ENCODE measurements at regions not wholly inside any gene's neighbourhood (a gene's known extent, or its start where the extent isn't known, plus 50 kb on each side); places are given as distances from the start of the nearest gene placed in this dataset.

DNA sequence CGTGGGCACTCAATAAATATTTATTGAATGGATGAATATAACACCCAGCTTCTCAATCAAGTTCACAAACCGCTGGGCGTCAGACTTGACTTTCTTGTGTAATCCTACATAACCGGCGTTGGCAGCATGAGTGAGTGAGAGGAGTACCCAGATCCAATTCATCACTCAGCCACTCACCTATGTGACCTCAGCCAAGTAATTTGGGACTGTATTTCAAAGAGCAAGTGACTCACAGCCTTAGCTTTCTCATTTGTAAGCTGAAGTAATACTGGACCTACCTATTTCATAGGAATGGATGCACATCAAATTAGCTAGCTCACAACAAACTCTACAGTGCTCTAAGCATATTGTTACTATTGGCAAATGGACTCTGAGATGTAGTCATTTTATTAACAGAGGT is 53.8 kb upstream of the FAM204A start:
- Histone ChIP-seq H3K4me2 (ENCODE audit: low read length) (no peak overlapping the region), H3K27me3 (ENCODE audit: control insufficient read depth, low read length) (no peaks in the 10 kb centered on the region), H3K79me2 (ENCODE audit: control insufficient read depth, low read length) (no peaks in the 10 kb centered on the region), H3K4me1 (ENCODE audit: control insufficient read depth, low read length) (peaks cover 10% of the 10 kb centered on the region), H3K9me3 (ENCODE audit: control insufficient read depth, insufficient read depth, low read length) (no peaks in the 10 kb centered on the region), H3K36me3 (ENCODE audit: control insufficient read depth, low read length) (no peaks in the 10 kb centered on the region), H4K20me1 (ENCODE audit: control insufficient read depth, insufficient read depth, low read depth, low read length) (no peaks in the 10 kb centered on the region), H3K9me2 (replicated peaks; ENCODE audit: control insufficient read depth, low read length) (no peaks in the 10 kb centered on the region), H3F3A (ENCODE audit: control insufficient read depth, insufficient read depth) (no peaks in the 10 kb centered on the region), H3K27ac (ENCODE audit: low read depth, low read length) (no peak overlapping the region), H3K4me3 (ENCODE audit: low read length) (no peak overlapping the region)
- no peak for TF ChIP-seq EZH2phosphoT487 (IDR thresholded peaks at IDR 0.05; ENCODE audit: borderline replicate concordance, low read length)
- TF ChIP-seq, protein P1, sequence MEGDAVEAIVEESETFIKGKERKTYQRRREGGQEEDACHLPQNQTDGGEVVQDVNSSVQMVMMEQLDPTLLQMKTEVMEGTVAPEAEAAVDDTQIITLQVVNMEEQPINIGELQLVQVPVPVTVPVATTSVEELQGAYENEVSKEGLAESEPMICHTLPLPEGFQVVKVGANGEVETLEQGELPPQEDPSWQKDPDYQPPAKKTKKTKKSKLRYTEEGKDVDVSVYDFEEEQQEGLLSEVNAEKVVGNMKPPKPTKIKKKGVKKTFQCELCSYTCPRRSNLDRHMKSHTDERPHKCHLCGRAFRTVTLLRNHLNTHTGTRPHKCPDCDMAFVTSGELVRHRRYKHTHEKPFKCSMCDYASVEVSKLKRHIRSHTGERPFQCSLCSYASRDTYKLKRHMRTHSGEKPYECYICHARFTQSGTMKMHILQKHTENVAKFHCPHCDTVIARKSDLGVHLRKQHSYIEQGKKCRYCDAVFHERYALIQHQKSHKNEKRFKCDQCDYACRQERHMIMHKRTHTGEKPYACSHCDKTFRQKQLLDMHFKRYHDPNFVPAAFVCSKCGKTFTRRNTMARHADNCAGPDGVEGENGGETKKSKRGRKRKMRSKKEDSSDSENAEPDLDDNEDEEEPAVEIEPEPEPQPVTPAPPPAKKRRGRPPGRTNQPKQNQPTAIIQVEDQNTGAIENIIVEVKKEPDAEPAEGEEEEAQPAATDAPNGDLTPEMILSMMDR (IDR thresholded peaks at IDR 0.05; ENCODE audit: low read depth, low read length, poor library complexity, severe bottlenecking): no peak

DNA sequence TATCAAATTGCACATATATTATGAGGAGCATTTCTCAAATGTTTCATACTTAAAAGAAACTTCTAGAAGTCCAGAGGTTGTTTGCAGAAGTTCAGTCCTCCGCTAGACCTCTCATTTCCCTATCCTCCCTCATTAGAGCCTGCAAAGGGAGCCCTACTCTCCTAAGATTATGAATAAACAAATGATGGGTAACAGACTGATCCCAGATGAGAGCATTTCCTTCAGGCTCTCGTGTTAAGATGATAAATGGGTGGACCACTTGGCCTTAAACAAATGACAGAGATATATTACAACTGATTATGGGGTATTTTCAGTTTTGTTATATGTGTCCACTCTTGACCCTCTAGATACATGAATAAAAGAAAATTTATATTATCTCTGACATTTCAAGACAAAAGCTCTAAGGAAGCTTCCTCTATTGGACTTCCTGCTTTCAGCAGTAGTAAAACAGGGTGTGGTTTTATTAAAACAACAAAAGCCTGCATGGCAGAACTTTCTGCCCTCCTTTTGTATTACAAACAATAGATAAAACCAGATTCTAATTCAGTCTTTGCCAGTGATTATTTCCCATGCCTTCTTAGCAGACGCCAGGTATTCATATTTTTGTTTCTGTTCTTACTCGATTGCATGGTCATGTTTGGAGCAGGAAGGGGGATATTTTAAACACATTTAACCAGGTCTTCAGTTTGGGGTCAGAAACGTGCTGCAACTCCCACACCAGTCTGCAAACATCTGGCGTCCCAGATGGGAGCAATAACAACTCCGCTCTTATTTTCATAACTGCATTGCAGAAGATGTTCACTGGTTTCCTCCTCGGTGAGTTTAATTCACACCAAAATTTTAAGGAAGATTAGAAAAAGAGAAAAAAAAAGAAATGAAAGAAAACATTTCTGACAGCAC is 52.4 kb upstream of the FAM204A start:
- Histone ChIP-seq H3K9me2 (replicated peaks; ENCODE audit: control insufficient read depth, low read length) (no peaks in the 10 kb centered on the region), H4K20me1 (ENCODE audit: control insufficient read depth, insufficient read depth, low read depth, low read length) (no peaks in the 10 kb centered on the region), H3K4me3 (ENCODE audit: low read length) (peak overlapping the region; percentile 9; the same call in 1 of the 2 replicates), H3K9me3 (ENCODE audit: control insufficient read depth, insufficient read depth, low read length) (no peaks in the 10 kb centered on the region), H3K36me3 (ENCODE audit: control insufficient read depth, low read length) (no peaks in the 10 kb centered on the region), H3K27ac (ENCODE audit: low read depth, low read length) (no peak overlapping the region), H3K27me3 (ENCODE audit: control insufficient read depth, low read length) (no peaks in the 10 kb centered on the region), H3F3A (ENCODE audit: control insufficient read depth, insufficient read depth) (no peaks in the 10 kb centered on the region), H3K4me2 (ENCODE audit: low read length) (peak overlapping the region; percentile 29), H3K4me1 (ENCODE audit: control insufficient read depth, low read length) (peaks cover 10% of the 10 kb centered on the region), H3K79me2 (ENCODE audit: control insufficient read depth, low read length) (no peaks in the 10 kb centered on the region)
- TF ChIP-seq EZH2phosphoT487 (IDR thresholded peaks at IDR 0.05; ENCODE audit: borderline replicate concordance, low read length): no peak
- TF ChIP-seq, protein P1 (IDR thresholded peaks at IDR 0.05; ENCODE audit: low read depth, low read length, poor library complexity, severe bottlenecking): no peak

DNA sequence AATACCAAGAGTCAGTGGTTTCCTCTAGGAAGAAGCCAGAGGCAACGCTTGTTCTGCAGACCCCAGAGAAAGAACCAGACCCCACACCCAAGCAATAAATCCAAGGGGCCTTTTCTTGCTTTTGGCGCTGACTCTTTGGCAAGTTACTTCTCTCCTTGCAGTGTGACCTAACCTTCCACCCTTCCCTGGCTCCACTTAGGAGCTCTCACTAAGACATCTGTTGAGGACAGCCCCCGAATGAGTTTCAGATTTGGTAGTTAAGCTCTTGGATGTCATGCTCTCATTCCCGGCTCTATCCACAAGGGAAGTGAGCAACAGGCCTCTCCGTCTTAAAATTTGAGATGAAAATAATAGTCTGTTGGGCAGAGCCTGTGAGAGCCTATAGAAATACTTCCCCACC is 50.6 kb upstream of the FAM204A start:
- Histone ChIP-seq H4K20me1 (ENCODE audit: control insufficient read depth, insufficient read depth, low read depth, low read length) (no peaks in the 10 kb centered on the region), H3K9me2 (replicated peaks; ENCODE audit: control insufficient read depth, low read length) (no peaks in the 10 kb centered on the region), H3K79me2 (ENCODE audit: control insufficient read depth, low read length) (no peaks in the 10 kb centered on the region), H3K27me3 (ENCODE audit: control insufficient read depth, low read length) (peaks cover 2% of the 10 kb centered on the region; the same call in 1 of the 2 replicates), H3K9me3 (ENCODE audit: control insufficient read depth, insufficient read depth, low read length) (no peaks in the 10 kb centered on the region), H3K27ac (ENCODE audit: low read depth, low read length) (no peak overlapping the region), H3F3A (ENCODE audit: control insufficient read depth, insufficient read depth) (no peaks in the 10 kb centered on the region), H3K4me1 (ENCODE audit: control insufficient read depth, low read length) (peaks cover 10% of the 10 kb centered on the region), H3K4me3 (ENCODE audit: low read length) (no peak overlapping the region), H3K36me3 (ENCODE audit: control insufficient read depth, low read length) (no peaks in the 10 kb centered on the region), H3K4me2 (ENCODE audit: low read length) (no peak overlapping the region)
- TF ChIP-seq, protein P1 (IDR thresholded peaks at IDR 0.05; ENCODE audit: low read depth, low read length, poor library complexity, severe bottlenecking): no peak
- no peak for TF ChIP-seq EZH2phosphoT487 (IDR thresholded peaks at IDR 0.05; ENCODE audit: borderline replicate concordance, low read length)
